SK-N-SH (cell line): ENCODE measurements at regions not wholly inside any gene's neighbourhood (a gene's known extent, or its start where the extent isn't known, plus 50 kb on each side); places are given as distances from the start of the nearest gene placed in this dataset.

Experiments used
- CTCF ChIP-seq: fragments of 200-600 bp; sonication (generic); IDR thresholded peaks from 2 replicates; pipeline ENCODE4 v1.6.1; 2017; ENCODE audit warnings: antibody characterized with exemption, mild to moderate bottlenecking, moderate library complexity
- EZH2phosphoT487 ChIP-seq: fragments of 200-600 bp; sonication (generic); IDR thresholded peaks from 2 replicates; pipeline ENCODE4 v1.6.1; 2017; ENCODE audit warnings: low read depth, mixed run types, mild to moderate bottlenecking, antibody characterized with exemption, moderate library complexity, borderline replicate concordance
- POLR2AphosphoS5 ChIP-seq: IDR thresholded peaks from 2 replicates; pipeline ENCODE4 v1.6.1; 2012; ENCODE audit warnings: low read depth, low read length
- SIN3A ChIP-seq: IDR thresholded peaks from 2 replicates; pipeline ENCODE4 v1.6.1; 2012; ENCODE audit warnings: low read depth, mild to moderate bottlenecking, low read length, moderate library complexity, borderline replicate concordance
- SMC3 ChIP-seq: IDR thresholded peaks from 2 replicates; pipeline ENCODE4 v1.6.1; 2012; ENCODE audit warnings: low read depth, low read length, improper control_type of control experiment
- TAF1 ChIP-seq: IDR thresholded peaks from 2 replicates; pipeline ENCODE4 v1.6.1; 2012; ENCODE audit warnings: low read depth, mild to moderate bottlenecking, low read length, moderate library complexity, borderline replicate concordance
- YY1 ChIP-seq: IDR thresholded peaks from 2 replicates; pipeline ENCODE4 v1.4.0; 2012; ENCODE audit warnings: low read depth, mild to moderate bottlenecking

- TF ChIP-seq TAF1 (no peak), CTCF (no peak), EZH2phosphoT487 (no peak), SIN3A (no peak), POLR2AphosphoS5 (no peak), YY1 (no peak), SMC3 (no peak)
Measured at GRCh38 chr2:103365071-103365470, 603.2 kb downstream of the TMEM182 start.
